KG1 (cell line): ENCODE measurements at regions not wholly inside any gene's neighbourhood (a gene's known extent, or its start where the extent isn't known, plus 50 kb on each side); places are given as distances from the start of the nearest gene placed in this dataset.

ENCODE experiments used
- DNase-seq: peaks from one replicate; lab custom pipeline; 2025; lab: John Stamatoyannopoulos, UW

GRCh38 chr2:220053919-220054318 is 426.5 kb downstream of the SLC4A3 start:
- no peak for DNase-seq

GRCh38 chr2:220057391-220057790 is 430.0 kb downstream of the SLC4A3 start:
- DNase-seq = no peak

DNA sequence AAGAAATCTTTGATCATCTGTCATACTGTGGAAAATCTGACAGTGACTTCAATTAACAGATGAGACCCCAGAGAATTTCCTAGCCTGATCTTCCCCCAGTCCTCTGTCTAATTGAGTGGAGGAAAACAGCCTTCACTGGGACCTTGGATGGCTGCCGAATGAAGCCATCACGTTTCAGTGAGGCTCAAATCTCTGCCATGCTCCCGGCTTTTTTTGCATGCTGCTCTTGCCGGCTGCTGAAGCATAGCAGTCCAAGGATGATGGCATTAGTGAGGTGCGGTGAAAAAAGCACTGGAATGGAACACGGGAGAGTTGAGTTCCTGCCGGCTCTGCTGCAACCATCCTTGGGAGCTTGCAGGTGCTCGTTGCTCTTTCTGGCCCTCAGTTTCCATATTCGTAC is 430.5 kb downstream of the SLC4A3 start:
- no peak for DNase-seq

GRCh38 chr2:220064111-220065030 is 436.9 kb downstream of the SLC4A3 start:
- no peak for DNase-seq

GRCh38 chr2:220065581-220065980 is 438.2 kb downstream of the SLC4A3 start:
- DNase-seq = no peak

DNA sequence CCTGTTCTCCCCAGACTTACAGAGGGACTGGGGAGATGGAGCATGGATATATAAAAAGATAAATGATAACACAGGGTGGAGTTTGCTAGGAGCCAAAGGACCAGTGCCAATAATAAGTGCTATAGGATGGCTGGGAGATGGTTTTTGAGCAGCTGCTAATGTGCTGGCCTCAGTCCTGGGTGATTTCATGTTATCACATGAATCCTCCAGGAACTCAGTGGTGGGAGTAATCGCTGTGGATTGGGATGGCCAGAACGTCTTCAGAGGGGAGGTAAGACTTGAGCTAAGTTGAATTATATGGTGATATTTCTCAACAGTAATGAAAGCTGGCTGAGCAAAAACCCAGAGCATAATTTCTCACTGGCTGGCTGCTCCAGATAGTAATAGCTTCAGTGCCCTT is 441.4 kb downstream of the SLC4A3 start:
- DNase-seq = no peak

GRCh38 chr2:220070349-220070748 is 442.9 kb downstream of the SLC4A3 start:
- DNase-seq = no peak

DNA sequence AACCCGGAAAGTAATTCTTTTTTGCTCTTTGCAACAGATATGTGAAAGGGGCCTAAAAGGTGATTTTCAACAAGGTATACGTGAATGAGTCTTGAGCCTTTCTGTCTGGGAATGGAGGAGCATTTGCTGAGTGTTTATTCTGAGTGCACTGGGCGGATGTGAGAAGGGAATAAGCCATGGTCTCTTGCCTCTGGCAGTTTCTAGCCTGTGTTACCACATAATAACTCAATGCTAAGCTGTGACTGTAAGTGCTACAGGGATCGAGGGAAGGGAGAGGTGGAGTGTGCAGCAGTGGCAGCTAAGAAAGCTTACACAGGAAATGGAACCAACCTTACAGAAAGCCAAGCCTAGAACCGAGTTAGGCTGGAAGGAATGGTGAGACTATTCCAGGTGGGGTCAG is 444.3 kb downstream of the SLC4A3 start:
- no peak for DNase-seq

DNA sequence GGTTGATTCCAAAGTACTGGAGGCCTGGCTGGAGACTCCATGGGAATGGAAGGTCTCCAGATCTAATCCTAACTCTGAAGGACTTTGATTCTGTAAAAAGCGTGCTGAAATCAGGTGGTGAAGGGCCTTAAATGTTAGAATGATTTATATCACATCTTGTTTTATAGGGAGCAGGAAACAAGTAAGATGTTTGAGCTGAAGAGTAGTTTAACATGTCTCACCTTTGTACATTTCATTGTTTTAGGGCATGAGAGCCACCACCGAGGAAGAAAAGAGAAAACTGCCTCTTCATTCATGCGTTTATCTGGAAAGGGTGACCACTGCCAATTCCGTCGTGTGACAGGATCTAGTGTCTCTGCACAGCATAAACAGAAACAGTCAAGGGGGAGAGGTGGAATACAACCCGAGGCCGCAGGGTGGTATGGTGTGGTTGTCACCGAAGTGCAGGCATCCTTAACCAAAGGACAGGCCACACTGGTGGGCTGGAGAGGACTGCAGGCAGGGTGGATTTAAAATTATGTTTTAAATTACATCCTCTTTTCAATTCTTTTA is 445.3 kb downstream of the SLC4A3 start:
- DNase-seq = no peak

DNA sequence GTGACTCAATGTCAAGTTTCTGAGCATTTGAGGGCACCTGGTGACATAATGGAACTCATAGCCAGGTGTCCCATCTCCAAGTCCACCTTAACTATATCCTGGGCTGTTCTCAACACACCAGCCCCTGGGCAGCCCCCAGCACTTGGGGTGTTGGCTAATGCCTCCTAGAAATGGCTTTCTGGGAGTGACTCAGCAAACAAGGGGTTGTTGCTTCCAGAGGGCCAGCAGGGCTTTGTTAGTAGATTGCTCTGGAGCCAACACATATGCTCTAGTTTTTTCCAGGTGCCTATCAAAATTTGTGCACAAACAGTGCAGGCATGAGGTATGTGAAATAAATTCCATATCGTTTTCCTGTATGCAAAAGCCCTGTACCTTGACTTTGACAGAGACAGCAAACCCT is 448.4 kb downstream of the SLC4A3 start:
- no peak for DNase-seq

- no peak for DNase-seq
Measured at GRCh38 chr2:220076734-220077133, 449.3 kb downstream of the SLC4A3 start.

- no peak for DNase-seq
Measured at GRCh38 chr2:220077488-220077887, 450.1 kb downstream of the SLC4A3 start.

GRCh38 chr2:220078439-220078838 is 451.0 kb downstream of the SLC4A3 start:
- DNase-seq = no peak

DNA sequence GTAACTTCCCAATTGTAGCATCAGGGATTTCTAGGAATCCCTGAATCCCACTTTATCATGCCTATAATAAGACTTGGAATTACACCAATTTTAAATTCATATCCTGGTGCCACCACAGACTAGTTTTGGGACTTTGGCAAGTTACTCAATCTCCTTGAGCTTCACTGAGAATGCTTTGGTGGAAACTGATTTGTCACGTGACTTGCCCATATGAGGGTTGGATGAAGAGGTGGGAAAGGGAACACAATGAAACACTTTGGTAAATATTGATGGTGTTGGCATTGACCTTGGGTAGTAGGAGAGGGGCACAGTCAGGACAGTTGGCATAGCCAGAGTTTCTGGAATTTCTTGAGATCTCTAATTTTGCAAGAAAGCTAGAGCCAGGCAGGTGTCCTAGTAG is 452.2 kb downstream of the SLC4A3 start:
- DNase-seq = no peak

DNA sequence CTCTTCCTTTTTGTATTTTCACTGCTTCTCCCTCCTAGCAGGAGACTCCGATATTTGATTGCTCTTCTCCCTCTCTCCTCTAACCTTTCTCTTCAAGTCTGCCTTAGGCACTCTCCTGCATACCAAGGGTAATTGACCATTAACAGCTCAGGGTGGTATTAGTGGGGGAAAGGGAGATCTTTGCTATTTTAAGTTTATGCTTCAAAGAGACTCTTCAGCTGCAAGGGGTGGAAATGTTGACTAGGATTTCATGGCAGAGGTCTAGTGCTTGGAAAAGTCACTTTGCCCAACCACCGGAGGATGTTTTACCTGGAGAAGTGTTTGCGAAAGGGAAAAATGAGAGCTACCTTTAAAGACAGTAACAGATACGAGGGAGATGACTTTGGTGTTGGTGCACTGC is 453.7 kb downstream of the SLC4A3 start:
- DNase-seq = no peak

DNA sequence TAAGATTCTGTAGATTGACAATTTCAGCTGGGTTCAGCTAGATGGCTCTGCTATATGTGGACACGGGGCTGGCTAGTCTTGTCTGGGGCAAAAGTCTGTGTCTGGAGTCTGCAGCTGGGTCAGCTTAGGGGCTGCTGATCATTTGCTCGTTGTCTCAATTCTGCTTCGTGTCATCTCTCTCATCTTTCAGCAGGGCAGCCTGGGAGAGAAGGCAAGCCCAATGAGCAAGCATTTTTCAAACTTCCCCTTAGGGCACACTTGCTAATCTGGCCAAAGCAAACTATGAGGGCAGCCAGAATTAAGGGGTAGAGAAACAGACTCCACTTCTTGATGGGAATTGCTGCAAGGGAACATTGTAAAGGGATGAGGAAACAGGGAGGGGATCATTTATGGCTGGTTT is 462.6 kb downstream of the SLC4A3 start:
- DNase-seq = no peak

DNA sequence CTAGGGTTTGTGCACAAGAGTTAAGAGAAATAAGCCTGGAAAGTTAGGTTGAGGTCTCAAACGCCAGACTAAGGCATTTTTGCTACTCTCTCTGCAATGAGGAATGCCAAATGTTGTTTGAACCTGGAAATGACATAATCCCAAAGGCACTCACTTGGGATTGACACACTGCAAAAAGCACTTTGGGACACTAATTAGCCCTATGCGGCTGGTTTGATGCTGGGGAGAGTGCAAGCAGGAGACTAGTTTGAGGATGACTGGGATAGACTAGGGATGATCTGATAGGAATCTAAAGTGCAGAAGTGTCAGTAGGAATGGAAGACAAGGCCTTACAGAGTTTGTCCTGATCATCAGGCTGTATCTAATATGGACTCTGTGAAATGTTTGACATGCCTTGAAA is 469.0 kb downstream of the SLC4A3 start:
- no peak for DNase-seq

DNA sequence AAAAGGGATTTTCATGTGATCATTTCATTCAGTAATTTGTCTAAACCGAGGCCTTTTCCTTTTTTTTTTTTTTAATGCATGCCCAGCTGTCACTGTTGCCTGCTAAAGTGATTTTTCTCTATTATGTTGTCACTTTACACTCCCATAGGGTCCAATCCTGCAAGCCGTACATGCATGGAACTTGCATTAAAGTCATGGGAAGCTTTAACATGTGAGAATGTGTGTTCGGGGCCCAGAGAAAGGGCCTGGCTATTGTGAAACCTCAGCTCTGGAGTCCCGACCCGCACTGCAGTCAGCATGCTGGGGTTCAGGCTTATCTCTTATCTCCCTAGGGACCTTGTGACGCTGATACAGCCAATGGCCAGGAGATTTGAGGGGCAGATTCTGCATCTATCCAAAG is 474.6 kb downstream of the SLC4A3 start:
- no peak for DNase-seq

- DNase-seq = no peak
Measured at GRCh38 chr2:220103596-220103995, 476.2 kb downstream of the SLC4A3 start.

- no peak for DNase-seq
Measured at GRCh38 chr2:220104871-220105351, 477.5 kb downstream of the SLC4A3 start.

DNA sequence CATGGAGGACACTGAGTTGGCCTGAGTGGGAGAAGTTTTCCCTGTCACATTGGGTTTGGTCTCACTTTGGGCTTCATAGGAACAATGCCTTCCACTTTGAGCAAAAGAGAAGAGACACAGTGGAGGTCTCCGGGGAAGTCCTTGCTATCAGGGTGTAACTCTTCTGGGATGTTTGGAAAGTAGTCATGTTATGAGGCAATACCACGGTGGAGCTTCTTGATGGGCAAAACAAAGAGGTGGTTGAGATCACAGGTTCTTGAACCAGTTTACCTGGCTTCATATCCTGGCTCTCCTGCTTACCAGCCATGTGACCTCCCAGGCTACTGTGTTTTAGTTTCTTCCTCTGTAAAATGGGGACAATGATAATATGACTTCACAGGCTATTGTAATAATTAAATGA is 478.6 kb downstream of the SLC4A3 start:
- no peak for DNase-seq

GRCh38 chr2:220107380-220107791 is 480.0 kb downstream of the SLC4A3 start:
- DNase-seq = no peak

- DNase-seq = no peak
Measured at GRCh38 chr2:220114443-220114842, 487.0 kb downstream of the SLC4A3 start.

- no peak for DNase-seq
Measured at GRCh38 chr2:220117025-220117424, 489.6 kb downstream of the SLC4A3 start.
